Gastroesophageal sphincter (tissue), 4 donors: ENCODE measurements at regions not wholly inside any gene's neighbourhood (a gene's known extent, or its start where the extent isn't known, plus 50 kb on each side); places are given as distances from the start of the nearest gene placed in this dataset.

Source experiments
- ATAC-seq: fragments of 150-250 bp; one replicate; pipeline ENCODE4 v1.9.1; 2016; ENCODE audit warnings: mild to moderate bottlenecking, moderate library complexity
- H3K27ac ChIP-seq, 4 donors: fragments of 200-600 bp; sonication (generic) in 3 of 4; 1 replicate in 3 of 4; 2 replicates in 1 of 4; pipeline ENCODE4 v1.5.1; 2016 to 2019
- H3K27me3 ChIP-seq: fragments of 200-600 bp; sonication (generic); one replicate; pipeline ENCODE4 v1.5.1; 2019
- H3K36me3 ChIP-seq, 2 donors: fragments of 200-600 bp; sonication (generic); one replicate each; pipeline ENCODE4 v1.5.1; 2019; ENCODE audit warnings: control low read depth in 1 of 2
- H3K4me1 ChIP-seq, 3 donors: fragments of 200-600 bp; sonication (generic); 1 replicate in 2 of 3; 2 replicates in 1 of 3; pipeline ENCODE4 v1.5.1; 2016 to 2019; ENCODE audit warnings: control low read depth in 2 of 3
- H3K4me3 ChIP-seq, 2 donors: fragments of 200-600 bp; sonication (generic); one replicate each; pipeline ENCODE4 v1.5.1; 2019; ENCODE audit warnings: mild to moderate bottlenecking in 1 of 2, moderate library complexity in 1 of 2
- H3K9me3 ChIP-seq, 3 donors: fragments of 200-600 bp; sonication (generic); one replicate each; pipeline ENCODE4 v1.5.1; 2017 to 2019; ENCODE audit warnings: control low read depth in 2 of 3
- EP300 ChIP-seq: sonication (generic); formaldehyde crosslinking; IDR thresholded peaks from one replicate; pipeline ENCODE4 v1.6.1; 2017; ENCODE audit warnings: antibody characterized with exemption, mild to moderate bottlenecking
- POLR2A ChIP-seq, 2 donors: fragments of 450-650 bp; IDR thresholded peaks; one replicate each; pipeline ENCODE4 v1.6.1; 2017; ENCODE audit warnings: antibody characterized with exemption in 2 of 2, mild to moderate bottlenecking in 2 of 2, moderate library complexity in 1 of 2
- POLR2AphosphoS5 ChIP-seq: sonication (generic); formaldehyde crosslinking; IDR thresholded peaks from one replicate; pipeline ENCODE4 v1.6.1; 2017; ENCODE audit warnings: antibody characterized with exemption
- WGBS, 2 donors: methylation state at CpG; one replicate each; pipeline ENCODE4 v1.1.5; 2018; ENCODE audit warnings: low coverage in 1 of 2; 5-methylcytosine and 5-hydroxymethylcytosine counted together
- TF ChIP-seq, protein P1 (sequence below), 4 experiments: fragments of 200-600 bp in 2 of 4; fragments of 450-650 bp in 2 of 4; sonication (generic) in 1 of 4; IDR thresholded peaks; one replicate each; pipeline ENCODE4 v1.5.1; 2017 to 2019; ENCODE audit warnings: antibody characterized with exemption in 4 of 4, mild to moderate bottlenecking in 2 of 4, moderate library complexity in 2 of 4

- Histone ChIP-seq H3K9me3 (no peaks in the 10 kb centered on the region), H3K4me1 (peaks cover 0 to 77% (median 27%) of the 10 kb centered on the region in 3 donors), H3K27ac (peak overlapping the region in 2 of 4 donors; percentile 36 to 85), H3K27me3 (no peaks in the 10 kb centered on the region), H3K36me3 (no peaks in the 10 kb centered on the region), H3K4me3 (no peak overlapping the region)
- no peak for ATAC-seq
- TF ChIP-seq POLR2AphosphoS5: no peak
- TF ChIP-seq EP300: no peak
- no peak for TF ChIP-seq POLR2A (IDR thresholded peaks at IDR 0.05)
- TF ChIP-seq, protein P1, sequence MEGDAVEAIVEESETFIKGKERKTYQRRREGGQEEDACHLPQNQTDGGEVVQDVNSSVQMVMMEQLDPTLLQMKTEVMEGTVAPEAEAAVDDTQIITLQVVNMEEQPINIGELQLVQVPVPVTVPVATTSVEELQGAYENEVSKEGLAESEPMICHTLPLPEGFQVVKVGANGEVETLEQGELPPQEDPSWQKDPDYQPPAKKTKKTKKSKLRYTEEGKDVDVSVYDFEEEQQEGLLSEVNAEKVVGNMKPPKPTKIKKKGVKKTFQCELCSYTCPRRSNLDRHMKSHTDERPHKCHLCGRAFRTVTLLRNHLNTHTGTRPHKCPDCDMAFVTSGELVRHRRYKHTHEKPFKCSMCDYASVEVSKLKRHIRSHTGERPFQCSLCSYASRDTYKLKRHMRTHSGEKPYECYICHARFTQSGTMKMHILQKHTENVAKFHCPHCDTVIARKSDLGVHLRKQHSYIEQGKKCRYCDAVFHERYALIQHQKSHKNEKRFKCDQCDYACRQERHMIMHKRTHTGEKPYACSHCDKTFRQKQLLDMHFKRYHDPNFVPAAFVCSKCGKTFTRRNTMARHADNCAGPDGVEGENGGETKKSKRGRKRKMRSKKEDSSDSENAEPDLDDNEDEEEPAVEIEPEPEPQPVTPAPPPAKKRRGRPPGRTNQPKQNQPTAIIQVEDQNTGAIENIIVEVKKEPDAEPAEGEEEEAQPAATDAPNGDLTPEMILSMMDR (IDR thresholded peaks at IDR 0.05): no peak
- 79 to 84% methylated on average over 3 to 4 of the region's 22 CpGs for WGBS, 2 donors
Observed at GRCh38 chr12:123077298-123078119, 73.4 kb downstream of the PITPNM2 start.

GRCh38 chr12:123076604-123077297, 74.1 kb downstream of the PITPNM2 start:
- TF ChIP-seq EP300 (no peak), POLR2A (IDR thresholded peaks at IDR 0.05) (no peak), POLR2AphosphoS5 (no peak)
- TF ChIP-seq, protein P1 (IDR thresholded peaks at IDR 0.05): no peak
- Histone ChIP-seq H3K9me3 (no peaks in the 10 kb centered on the region), H3K36me3 (no peaks in the 10 kb centered on the region), H3K4me3 (no peak overlapping the region), H3K27ac (peak overlapping the region in 3 of 4 donors; percentile 36 to 85 (median 59)), H3K4me1 (peaks cover 0 to 80% (median 31%) of the 10 kb centered on the region in 3 donors), H3K27me3 (no peaks in the 10 kb centered on the region)
- no peak for ATAC-seq
- no CpG with 5 or more reads among the region's 11 CpGs for WGBS, 2 donors

GRCh38 chr12:123075646-123076171, 75.2 kb downstream of the PITPNM2 start:
- H3K36me3 ChIP-seq: no peaks in the 10 kb centered on the region
- peak; percentile 61 for ATAC-seq
- 37 to 38% methylated on average over 3 to 8 of the region's 16 CpGs for WGBS, 2 donors
- no peaks in the 10 kb centered on the region for H3K9me3 ChIP-seq
- peak overlapping the region; percentile 4 to 85 (median 66) for H3K27ac ChIP-seq
- H3K4me1 ChIP-seq: peaks cover 0 to 83% (median 39%) of the 10 kb centered on the region in 3 donors
- no peaks in the 10 kb centered on the region for H3K27me3 ChIP-seq
- TF ChIP-seq EP300: no peak
- TF ChIP-seq, protein P1 (IDR thresholded peaks at IDR 0.05): peak in 3 of 4 experiments; percentile 36 to 54 (median 41)
- H3K4me3 ChIP-seq: peak overlapping the region in 1 of 2 donors; percentile 3

- H3K27ac ChIP-seq: peak overlapping the region; percentile 4 to 85 (median 66)
- no peaks in the 10 kb centered on the region for H3K27me3 ChIP-seq
- 26 to 46% methylated on average over 6 to 8 of the region's 11 CpGs for WGBS, 2 donors
- no peaks in the 10 kb centered on the region for H3K36me3 ChIP-seq
- no peaks in the 10 kb centered on the region for H3K9me3 ChIP-seq
- ATAC-seq: peak; percentile 23
- peak overlapping the region in 1 of 2 donors; percentile 3 for H3K4me3 ChIP-seq
- H3K4me1 ChIP-seq: peaks cover 0 to 88% (median 44%) of the 10 kb centered on the region in 3 donors
- TF ChIP-seq, protein P1 (IDR thresholded peaks at IDR 0.05): no peak
- TF ChIP-seq POLR2AphosphoS5 (peak; percentile 39), POLR2A (IDR thresholded peaks at IDR 0.05) (no peak), EP300 (no peak)
Observed at GRCh38 chr12:123075087-123075645, 75.7 kb downstream of the PITPNM2 start.
